NCI-H82 (cell line): ENCODE measurements at regions not wholly inside any gene's neighbourhood (a gene's known extent, or its start where the extent isn't known, plus 50 kb on each side); places are given as distances from the start of the nearest gene placed in this dataset.
"Not testable (repeated sequence)": the region's sequence is repeated elsewhere in the genome, so short reads cannot be mapped to it uniquely, and the experiment has no call there.

Experiments
- DNase-seq: peaks from one replicate; lab custom pipeline; 2025; lab: John Stamatoyannopoulos, UW

DNA sequence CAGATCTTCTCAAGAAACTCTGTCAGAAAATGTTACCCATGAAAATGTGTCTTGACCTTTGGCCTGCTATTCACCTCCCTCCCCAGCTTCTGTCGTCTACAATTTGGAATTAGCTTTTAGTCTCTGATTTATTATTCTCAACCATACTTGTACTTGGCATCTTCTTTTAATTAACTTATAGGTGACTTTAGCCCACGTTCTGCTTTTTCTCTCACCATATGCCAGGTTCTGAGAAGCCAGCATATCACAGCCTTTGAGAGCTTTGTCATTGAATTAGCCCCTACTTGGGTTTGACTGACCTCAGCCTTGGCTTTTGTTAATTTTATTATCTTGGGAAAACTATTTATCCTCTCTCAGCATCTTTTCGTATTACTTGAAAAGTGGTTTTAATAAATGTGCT, 355.9 kb downstream of the OXSM start:
- DNase-seq, result peak; percentile 63

- not testable (repeated sequence) for DNase-seq
Measured at GRCh38 chr3:26157428-26157827, 367.5 kb downstream of the OXSM start.

DNA sequence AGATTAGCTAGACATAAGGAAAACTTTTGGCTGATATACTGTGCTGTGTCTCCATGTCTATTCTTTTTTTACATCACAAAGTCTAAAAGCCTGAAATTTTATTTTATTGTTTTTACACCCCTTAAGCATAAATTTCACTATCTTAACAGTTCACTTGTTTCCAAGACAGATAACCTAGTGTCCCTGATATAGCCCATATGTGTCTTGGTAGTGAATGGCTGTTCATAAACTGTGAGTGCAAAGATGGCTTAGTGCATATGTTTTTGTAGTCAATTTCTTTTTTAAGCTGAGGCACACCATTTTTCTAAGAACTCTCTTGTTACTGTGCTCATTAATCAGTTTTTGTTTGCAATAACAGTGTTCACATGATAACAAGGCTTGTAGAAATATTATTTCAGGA, 381.1 kb downstream of the OXSM start:
- DNase-seq, result no peak

- no peak for DNase-seq
Measured at GRCh38 chr3:26191556-26191955, 401.7 kb downstream of the OXSM start.

GRCh38 chr3:26193558-26193957, 403.7 kb downstream of the OXSM start:
- DNase-seq, result peak; percentile 83

- no peak for DNase-seq
Measured at GRCh38 chr3:26196781-26197180, 406.9 kb downstream of the OXSM start.

- DNase-seq, result peak; percentile 64
Measured at GRCh38 chr3:26198609-26199008, 408.7 kb downstream of the OXSM start.

- no peak for DNase-seq
Measured at GRCh38 chr3:26202169-26202568, 412.3 kb downstream of the OXSM start.

DNA sequence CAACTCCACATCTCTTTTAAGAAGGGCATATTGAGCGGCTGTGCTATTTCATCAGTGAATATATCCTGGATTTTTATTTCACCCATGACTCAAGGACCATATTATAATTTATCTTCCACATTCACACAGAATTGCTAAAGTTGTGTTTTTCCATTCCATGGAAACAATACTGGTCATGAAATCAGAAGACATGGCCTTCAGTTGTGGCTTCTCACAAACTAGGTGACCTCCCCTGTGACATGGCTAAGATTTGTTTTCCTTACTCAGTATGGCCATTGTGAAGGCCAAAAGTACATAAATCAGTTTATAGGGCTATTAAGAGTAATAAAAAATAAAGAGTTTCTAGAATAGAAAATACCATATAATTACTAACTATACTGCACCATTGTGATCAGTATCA, 415.6 kb downstream of the OXSM start:
- no peak for DNase-seq

DNA sequence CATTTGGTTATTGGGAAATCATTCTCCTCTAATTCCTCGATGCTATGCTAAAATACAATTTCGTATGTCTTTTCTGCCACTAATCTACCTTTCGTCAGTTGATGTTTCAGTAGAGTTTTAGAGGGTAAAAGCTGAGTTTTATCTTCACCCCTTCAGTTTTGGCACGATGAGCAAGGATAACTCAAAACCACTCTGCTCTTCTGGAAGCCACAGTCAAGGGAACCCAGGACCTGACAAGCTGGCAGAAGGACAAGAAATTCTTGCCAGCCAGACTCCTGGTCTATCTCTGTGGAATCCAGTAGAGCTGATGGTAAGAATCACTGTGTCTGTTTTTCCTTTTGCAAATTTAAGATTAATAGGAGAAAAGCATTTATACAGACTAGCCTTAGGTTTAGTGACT, 414.4 kb upstream of the LRRC3B start:
- DNase-seq, result no peak

DNA sequence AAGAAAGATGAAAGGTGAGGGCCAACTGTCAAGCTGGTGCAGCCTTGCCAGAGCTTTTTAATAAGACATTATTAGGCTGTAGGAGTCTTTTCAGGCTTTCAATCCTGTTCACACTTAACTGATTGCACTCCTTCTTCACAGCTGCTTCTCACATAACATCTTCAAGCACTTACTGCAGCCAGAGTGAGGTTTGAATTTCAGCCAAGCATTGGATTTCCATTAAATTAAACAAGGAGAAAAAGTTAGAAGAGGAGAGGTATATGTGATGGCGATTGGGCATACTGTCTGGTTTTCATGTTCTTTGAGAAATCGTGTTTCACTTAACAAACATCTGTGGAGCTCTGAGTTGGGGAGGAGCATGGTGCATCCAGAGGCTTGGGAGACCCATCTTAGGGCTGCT, 392.8 kb upstream of the LRRC3B start:
- DNase-seq, result no peak

DNA sequence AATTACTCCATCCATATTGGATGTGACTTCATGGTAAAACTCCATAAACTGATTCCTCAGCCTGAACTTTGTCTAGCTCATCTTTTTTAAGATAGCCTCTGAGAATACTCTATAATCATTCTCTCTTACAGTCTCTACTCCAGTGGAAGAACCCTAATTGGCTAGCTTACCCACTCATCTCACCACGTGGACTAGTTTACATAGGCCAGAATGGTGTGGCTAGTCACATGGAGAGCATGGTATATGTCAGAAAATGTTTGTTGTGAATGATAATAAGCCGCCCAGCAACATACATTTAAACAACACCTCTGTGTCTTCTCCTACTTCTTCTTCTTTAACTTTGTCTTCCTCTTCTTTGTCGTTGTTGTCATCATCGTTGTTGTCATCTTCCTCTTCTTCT, 389.2 kb upstream of the LRRC3B start:
- no peak for DNase-seq

GRCh38 chr3:26236531-26236930, 386.0 kb upstream of the LRRC3B start:
- DNase-seq, result no peak

GRCh38 chr3:26237036-26237682, 385.4 kb upstream of the LRRC3B start:
- no peak for DNase-seq

DNA sequence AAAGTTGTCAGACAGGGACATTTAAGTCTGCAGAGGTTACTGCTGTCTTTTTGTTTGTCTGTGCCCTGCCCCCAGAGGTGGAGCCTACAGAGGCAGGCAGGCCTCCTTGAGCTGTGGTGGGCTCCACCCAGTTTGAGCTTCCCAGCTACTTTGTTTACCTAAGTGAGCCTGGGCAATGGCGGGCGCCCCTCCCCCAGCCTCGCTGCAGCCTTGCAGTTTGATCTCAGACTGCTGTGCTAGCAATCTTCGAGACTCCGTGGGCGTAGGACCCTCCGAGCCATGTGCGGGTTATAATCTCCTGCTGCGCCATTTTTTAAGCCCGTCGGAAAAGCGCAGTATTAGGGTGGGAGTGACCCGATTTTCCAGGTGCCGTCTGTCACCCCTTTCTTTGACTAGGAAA, 378.0 kb upstream of the LRRC3B start:
- not testable (repeated sequence) for DNase-seq

GRCh38 chr3:26245236-26245635, 377.3 kb upstream of the LRRC3B start:
- DNase-seq, result peak; percentile 0

- no peak for DNase-seq
Measured at GRCh38 chr3:26246901-26247300, 375.7 kb upstream of the LRRC3B start.

DNA sequence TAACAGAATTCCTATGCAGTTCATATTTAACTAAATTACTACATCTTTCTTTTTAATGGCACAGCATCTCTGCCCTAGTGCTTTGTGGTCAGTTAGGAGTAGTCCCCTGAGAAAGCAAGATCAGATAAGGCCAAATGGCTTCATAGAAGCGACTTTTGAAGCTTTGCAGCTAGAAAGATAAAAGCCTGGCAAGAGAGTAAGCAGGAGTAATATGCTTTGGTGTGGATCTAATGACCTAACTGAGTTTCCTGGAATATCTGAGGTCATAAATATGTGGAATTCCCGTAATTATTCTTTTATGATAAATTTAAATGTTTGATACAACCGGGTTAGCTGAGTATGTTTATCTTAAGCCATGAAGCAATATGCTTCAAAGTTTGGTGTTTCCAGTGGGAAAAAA, 374.9 kb upstream of the LRRC3B start:
- no peak for DNase-seq

DNA sequence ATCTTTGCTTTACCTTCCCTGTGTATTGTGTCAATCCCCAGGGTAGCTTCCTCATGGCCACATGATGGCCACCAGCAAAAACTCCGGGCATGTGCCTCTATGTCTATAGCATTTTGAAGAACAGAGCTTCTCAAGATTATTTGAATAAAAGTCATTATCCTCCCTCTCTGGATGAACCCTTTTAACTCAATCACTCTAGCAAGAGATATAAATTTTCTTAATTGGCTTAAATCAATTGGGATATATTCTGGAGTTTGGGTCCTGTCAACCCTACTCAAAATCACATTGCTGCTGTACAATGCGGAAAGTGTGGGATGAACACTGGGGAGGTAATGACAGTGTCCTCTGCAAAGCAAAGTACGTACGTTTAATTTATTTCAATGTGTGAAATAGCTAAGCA, 370.6 kb upstream of the LRRC3B start:
- peak; percentile 12 for DNase-seq

DNA sequence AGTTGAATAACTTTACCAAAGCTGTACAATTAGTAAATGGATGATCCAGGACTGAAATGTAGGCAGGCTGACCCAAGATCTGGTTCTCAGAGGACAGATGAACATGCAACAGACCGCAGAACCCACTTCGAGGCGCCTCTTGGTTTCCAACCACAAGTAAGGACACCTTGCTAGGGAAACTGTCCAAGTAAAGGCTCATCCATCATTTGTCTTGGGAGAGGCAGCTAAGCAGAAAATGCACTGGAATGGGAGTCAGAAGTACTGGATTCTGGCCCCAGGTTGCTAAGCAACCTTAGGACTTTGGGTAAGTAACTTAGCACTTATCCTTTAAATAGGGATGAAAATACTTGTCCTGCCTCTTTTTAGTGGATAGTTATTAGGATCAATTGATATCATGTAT, 366.3 kb upstream of the LRRC3B start:
- DNase-seq, result no peak

DNA sequence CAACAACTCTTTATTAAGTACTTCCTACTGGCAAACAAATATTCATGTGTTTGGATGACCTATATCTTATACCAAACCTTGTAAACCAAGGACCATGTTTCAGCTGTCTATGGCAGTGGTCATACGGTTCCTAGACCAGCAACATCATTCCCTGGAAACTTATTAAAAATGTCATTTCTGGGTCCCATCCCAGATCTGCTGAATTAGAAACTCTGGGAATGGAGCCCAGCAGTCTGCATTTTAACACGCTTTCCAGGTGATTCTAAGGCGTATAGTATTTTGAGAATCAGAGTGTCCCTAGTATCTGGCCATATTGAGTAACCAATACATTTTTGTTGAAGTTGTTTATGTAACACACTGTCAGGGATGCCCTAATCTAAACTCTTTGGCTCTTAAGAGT, 363.4 kb upstream of the LRRC3B start:
- no peak for DNase-seq

DNA sequence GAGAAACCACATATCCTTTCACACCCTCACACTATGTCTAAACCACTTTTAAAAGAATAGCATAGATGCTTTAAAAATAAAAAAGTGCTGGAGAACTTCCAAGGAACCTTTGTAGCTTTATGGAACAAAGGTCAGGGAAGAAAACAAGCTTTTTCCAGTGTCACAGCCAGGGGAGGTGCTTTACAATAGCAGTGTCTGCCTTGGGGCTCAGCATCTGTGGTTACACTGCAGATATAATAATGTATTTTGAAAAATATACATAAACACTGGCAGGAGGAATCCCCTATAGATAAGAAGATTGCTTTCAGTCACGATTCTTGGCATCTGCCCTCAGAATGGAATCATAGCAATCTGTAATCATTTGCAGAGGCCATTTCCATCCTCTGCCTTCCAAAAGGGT, 362.4 kb upstream of the LRRC3B start:
- DNase-seq, result no peak

DNA sequence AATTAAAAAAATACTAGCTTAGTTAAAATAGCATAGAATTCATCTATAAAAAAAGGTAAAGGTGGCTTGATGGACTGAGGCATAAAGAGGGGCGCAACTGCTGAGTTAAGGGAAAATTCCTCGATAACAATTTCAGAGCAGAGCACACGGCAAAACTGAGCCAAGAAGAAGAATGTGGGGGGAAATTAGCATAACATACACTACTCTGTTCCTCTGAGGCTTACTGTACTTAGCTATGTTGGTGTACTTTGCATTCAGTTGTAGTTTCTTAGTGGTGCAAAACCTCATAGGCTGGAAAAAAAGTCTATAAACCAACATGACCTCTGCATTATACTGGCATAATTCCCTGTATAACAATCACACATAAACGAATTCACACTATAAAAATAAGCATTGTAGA, 357.9 kb upstream of the LRRC3B start:
- DNase-seq, result no peak

- DNase-seq, result no peak
Measured at GRCh38 chr3:26271848-26272247, 350.7 kb upstream of the LRRC3B start.

DNA sequence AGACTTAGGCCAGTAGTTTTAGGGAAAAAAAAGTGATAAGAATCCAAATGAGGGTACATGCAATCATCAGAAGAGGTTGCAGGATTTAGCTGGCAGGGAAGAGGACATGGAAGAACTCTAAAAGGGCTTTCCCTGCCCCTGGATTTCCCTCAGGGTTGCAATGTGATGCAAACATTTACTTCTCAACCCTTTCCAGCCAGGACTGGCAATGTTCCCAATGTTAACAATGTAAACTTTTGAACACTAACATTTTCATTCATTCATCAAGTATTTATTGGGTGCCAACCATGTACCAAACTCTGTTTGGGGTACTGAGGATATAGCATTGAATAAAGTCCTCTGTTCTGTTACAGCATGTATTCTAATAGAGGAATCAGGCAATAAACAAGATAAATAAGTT, 349.4 kb upstream of the LRRC3B start:
- no peak for DNase-seq
